GM21515 (cell line): ENCODE measurements at regions not wholly inside any gene's neighbourhood (a gene's known extent, or its start where the extent isn't known, plus 50 kb on each side); places are given as distances from the start of the nearest gene placed in this dataset.
"Not testable (repeated sequence)": the region's sequence is repeated elsewhere in the genome, so short reads cannot be mapped to it uniquely, and the experiment has no call there.

Experiments
- ATAC-seq: cut with Tn5 transposase; IDR thresholded peaks from one replicate; pipeline ENCODE4 v1.9.1; 2021; ENCODE audit not compliant: unreplicated experiment

- no peak for ATAC-seq
Observed at GRCh38 chr3:78077178-78077577, 1037.3 kb downstream of the ROBO2 start.

- ATAC-seq, result no peak
Observed at GRCh38 chr3:78077842-78078241, 1037.9 kb downstream of the ROBO2 start.

- no peak for ATAC-seq
Observed at GRCh38 chr3:78079514-78079913, 1039.6 kb downstream of the ROBO2 start.

- ATAC-seq, result no peak
Observed at GRCh38 chr3:78086150-78086549, 1046.3 kb downstream of the ROBO2 start.

DNA sequence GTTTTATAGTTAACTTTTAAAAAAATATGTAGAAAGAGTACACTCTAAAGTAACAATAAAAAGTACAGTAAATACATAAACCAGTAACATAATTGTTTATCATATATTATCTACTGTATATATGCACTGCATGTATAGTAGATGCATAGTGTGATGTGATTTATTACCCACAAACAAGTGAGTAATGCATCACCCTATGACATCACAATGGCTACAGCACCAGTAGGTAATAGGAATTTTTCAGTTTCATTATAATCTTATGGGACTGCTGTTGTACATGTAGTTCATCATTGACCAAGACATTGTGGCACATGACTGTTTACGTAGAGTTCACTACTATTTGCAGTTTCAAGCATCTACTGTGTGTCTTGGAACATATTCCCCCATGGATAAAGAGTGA lies 1047.2 kb downstream of the ROBO2 start:
- ATAC-seq, result no peak

DNA sequence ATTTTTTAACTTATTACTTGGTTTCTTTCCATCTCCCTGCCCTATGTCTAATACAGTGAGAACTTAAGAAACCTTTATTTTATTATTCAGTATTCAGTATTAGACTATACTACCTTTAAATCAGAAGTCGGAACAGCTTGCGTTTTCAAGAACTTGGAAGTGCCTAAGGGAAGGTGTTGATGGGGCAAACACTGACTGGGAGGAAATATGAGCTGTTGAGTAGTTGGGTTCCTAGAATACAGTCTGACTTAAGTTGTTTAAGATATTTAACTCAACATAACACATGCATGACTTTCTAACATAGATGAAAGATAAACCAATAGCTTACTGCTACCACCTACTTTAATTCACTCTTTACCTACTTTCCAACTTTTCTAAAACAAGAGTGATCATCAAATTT lies 1048.1 kb downstream of the ROBO2 start:
- ATAC-seq, result no peak

DNA sequence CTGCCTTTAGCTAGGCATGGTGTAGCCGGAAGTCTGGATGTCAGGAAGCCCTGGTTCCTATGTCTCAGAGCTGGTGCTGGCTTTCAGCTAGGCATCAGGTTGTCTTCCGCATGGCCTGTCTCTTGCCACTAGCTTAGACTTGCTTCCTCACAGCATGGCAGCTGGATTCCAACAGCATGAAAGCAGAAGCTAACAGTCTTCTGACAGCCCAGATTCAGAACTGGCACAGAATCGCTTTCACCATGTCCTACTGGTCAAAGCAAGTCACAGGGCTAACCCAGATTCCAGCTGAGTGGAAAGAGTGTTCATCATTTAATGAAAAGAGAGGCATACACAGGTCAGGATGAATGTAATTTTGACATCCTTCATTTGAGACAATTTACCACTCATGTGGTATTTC lies 1050.5 kb downstream of the ROBO2 start:
- no peak for ATAC-seq

- ATAC-seq, result no peak
Observed at GRCh38 chr3:78091478-78092119, 1051.7 kb downstream of the ROBO2 start.

DNA sequence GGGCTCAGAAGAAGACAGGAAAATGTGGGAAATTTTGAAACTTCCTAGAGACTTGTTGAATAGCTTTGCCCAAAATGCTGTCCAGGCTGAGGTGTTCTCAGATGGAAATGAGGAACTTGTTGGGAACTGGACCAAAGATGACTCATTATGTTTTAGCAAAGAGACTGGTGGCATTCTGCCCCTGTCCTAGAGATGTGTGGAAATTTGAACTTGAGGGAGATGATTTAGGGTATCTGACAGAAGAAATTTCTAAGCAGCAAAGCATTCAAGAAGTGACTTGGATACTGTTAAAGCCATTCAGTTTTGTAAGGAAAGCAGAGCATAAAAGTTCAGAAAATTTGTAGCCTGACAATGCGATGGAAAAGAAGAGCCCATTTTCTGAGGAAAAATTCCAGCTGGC lies 1052.7 kb downstream of the ROBO2 start:
- not testable (repeated sequence) for ATAC-seq

- no peak for ATAC-seq
Observed at GRCh38 chr3:78096488-78097255, 1056.8 kb downstream of the ROBO2 start.

GRCh38 chr3:78098367-78098766 lies 1058.5 kb downstream of the ROBO2 start:
- ATAC-seq, result no peak

DNA sequence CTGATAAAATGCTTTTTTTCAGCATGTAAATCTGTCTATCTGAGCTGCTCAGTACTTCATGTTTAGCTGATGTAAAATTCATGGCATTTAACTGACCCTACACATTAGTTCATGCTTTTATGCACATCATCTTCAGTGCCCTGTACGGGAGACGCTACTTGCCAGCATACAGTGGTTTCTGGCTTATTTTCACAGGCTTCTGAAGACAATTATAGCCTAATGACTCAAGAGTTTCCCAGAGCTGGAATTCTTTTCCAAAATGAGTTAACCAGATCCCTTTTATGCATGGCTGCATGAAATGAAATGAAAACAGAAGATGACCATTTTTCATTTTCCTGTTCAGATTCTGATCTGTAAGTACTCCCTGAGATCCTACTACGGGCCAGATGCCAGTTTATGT lies 1061.5 kb downstream of the ROBO2 start:
- ATAC-seq, result no peak

DNA sequence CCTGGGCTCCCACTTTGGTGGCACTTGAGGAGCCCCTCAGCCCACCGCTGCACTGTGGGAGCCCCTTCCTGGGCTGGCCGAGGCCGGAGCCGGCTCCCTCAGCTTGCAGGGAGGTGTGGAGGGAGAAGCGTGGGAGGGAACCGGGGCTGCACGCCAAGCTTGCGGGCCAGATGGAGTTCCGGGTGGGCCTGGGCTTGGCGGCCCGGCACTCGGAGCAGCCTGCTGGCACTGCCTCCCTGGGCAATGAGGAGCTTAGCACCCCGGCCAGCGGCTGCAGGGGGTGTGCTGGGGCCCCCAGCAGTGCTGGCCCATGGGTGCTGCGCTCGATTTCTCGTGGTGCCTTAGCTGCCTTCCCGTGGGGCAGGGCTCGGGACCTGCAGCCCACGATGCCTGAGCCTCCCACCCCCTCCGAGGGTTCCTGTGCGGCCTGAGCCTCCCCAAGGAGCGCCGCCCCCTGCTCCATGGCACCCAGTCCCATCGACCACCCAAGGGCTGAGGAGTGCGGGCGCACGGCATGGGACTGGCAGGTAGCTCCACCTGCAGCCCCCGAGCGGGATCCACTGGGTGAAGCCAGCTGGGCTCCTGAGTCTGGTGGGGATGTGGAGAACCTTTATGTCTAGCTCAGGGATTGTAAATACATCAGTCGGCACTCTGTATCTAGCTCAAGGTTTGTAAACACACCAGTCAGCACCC lies 1068.5 kb downstream of the ROBO2 start:
- ATAC-seq, result not testable (repeated sequence)

GRCh38 chr3:78112291-78113010 lies 1072.6 kb downstream of the ROBO2 start:
- no peak for ATAC-seq

- no peak for ATAC-seq
Observed at GRCh38 chr3:78115983-78116382, 1076.1 kb downstream of the ROBO2 start.

DNA sequence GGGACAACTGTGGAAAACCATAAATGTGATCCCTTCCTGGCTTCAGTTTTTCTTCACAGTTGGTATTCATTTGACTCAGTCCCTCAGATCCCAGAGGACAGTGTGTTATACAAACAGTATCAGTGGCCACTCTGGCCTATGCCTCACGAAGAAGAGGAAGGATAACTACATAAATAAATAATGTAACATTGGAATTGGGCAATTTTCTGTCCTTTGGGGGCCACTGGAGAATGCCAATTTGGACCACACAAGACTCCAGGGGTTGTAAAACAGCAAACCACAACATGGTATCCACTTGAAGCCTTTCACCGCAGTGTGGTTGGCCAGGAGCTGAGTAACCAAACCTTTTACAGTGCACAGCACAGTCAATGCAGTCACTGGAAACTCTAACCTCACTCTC lies 1077.0 kb downstream of the ROBO2 start:
- no peak for ATAC-seq

DNA sequence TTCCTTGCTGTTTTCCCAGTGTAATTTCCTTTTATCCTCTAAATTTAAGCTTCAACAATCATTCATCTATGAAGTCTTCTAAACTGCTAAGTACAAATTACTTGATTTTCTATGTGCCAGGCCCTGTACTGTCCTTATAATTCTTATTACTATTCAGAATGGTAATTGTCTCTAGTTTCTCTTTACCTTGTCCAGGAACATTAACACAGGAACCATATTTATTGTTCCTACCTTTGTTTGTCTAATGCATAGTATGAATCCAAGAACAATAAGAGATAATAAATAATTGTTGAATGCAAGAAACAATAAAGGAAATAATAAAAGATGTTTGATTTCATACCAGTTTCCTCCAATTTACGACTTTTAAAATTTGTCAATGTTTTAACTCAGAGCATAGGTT lies 1083.2 kb downstream of the ROBO2 start:
- no peak for ATAC-seq

GRCh38 chr3:78129707-78130106 lies 1089.8 kb downstream of the ROBO2 start:
- no peak for ATAC-seq

GRCh38 chr3:78130741-78131290 lies 1090.9 kb downstream of the ROBO2 start:
- no peak for ATAC-seq

GRCh38 chr3:78134496-78134895 lies 1094.6 kb downstream of the ROBO2 start:
- no peak for ATAC-seq

DNA sequence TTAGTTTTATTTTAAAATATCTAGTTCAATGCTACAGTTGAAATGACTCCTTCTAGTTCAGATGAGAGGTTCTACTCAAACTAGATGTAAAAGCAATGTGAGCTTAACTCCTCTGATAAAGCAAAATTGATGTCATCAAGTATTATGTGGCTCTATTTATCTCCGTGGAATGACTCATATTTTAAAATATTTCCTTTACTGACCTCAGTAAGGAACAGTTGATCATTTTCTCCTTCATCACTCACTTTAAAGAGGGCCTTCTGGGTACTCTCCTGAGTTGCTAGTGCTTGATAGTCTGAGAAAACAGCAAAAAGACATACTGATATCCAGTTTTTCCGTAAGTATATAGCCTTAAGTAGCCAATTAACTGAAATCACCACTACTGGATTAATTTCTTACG lies 1099.3 kb downstream of the ROBO2 start:
- no peak for ATAC-seq
